K562 (cell line): ENCODE measurements at regions not wholly inside any gene's neighbourhood (a gene's known extent, or its start where the extent isn't known, plus 50 kb on each side); places are given as distances from the start of the nearest gene placed in this dataset.

Source experiments
- ATAC-seq: fragments of 200-7000 bp; cut with Tn5 transposase; 3 replicates; pipeline ENCODE4 v1.9.1; 2020; ENCODE audit warnings: moderate library complexity
- BruUV-seq: library from RNA; stranded (reverse); fragments of 400-500 nt; replicated peaks from 2 replicates; lab custom pipeline; 2021; lab: Mats Ljungman, UMichigan
- CTCF ChIA-PET: fragments of 300-600 bp; formaldehyde crosslinking; extraction: SDS; loops from one replicate; lab custom pipeline; 2021; ENCODE audit warnings: low intra/inter-chr PET ratio; lab: Yijun Ruan, JAX
- POLR2A ChIA-PET: fragments of 300-600, 350-650 bp; sonication (Branson Sonifier 250); formaldehyde crosslinking; extraction: SDS; loops from one replicate; lab custom pipeline; 2021; ENCODE audit warnings: antibody characterized with exemption, inconsistent platforms; lab: Yijun Ruan, JAX
- DNase-seq, 4 experiments: peaks; one replicate each; pipeline versions ENCODE4 v3.0.0 to v3.0.0-alpha.2; 2011 to 2018; ENCODE audit warnings: low spot score in 3 of 4, mixed read lengths in 3 of 4; ENCODE audit errors: extremely low read depth in 1 of 4
- FAIRE-seq: peaks from 2 replicates; lab custom pipeline; 2011; peaks lifted over from hg19 to GRCh38; lab: Jason Lieb, UNC
- H2AFZ ChIP-seq: 2 replicates; pipeline ENCODE4 v1.6.0; 2011; ENCODE audit warnings: low read depth, low read length, control low read depth, inconsistent platforms
- H3K27ac ChIP-seq: fragments of 200-600 bp; 3 replicates; pipeline ENCODE4 v1.8.0; 2011; ENCODE audit warnings: low read depth, mild to moderate bottlenecking, control low read depth, inconsistent platforms, low read length, moderate library complexity, mixed read lengths; ENCODE audit errors: extremely low read depth
- H3K27me3 ChIP-seq, 2 experiments: fragments of 300-600 bp in 1 of 2; 2 replicates in 1 of 2; 3 replicates in 1 of 2; pipeline versions ENCODE4 v1.6.0 to v1.8.0; 2011; ENCODE audit warnings: inconsistent platforms in 2 of 2, low read length in 2 of 2, mild to moderate bottlenecking in 1 of 2, mixed read lengths in 1 of 2, moderate library complexity in 1 of 2; ENCODE audit not compliant: control insufficient read depth in 2 of 2, insufficient read depth in 2 of 2
- H3K36me3 ChIP-seq: fragments of 300-600 bp; 3 replicates; pipeline ENCODE4 v1.8.0; 2011; ENCODE audit warnings: mild to moderate bottlenecking, low read length, inconsistent platforms; ENCODE audit not compliant: control insufficient read depth, insufficient read depth
- H3K4me1 ChIP-seq, 2 experiments: fragments of 200-600 bp in 1 of 2; replicated peaks in 1 of 2; 2 replicates in 1 of 2; 3 replicates in 1 of 2; pipeline versions ENCODE4 v1.5.1 to v1.8.0; 2011; ENCODE audit warnings: inconsistent platforms in 2 of 2, low read length in 2 of 2, mild to moderate bottlenecking in 1 of 2, mixed read lengths in 1 of 2, moderate library complexity in 1 of 2; ENCODE audit not compliant: control insufficient read depth in 2 of 2, insufficient read depth in 2 of 2
- H3K4me2 ChIP-seq: 2 replicates; pipeline ENCODE4 v1.6.1; 2011; ENCODE audit warnings: low read length, control low read depth, inconsistent platforms, mixed read lengths; ENCODE audit not compliant: insufficient read depth
- H3K4me3 ChIP-seq: fragments of 200-600 bp; sonication (generic), shearing (Covaris generic); 2 replicates; pipeline ENCODE4 v1.5.1; 2016; ENCODE audit warnings: control low read depth, inconsistent platforms
- H3K79me2 ChIP-seq: fragments of 200-600 bp; 3 replicates; pipeline ENCODE4 v1.8.0; 2011; ENCODE audit warnings: low read length, inconsistent platforms; ENCODE audit not compliant: control insufficient read depth, insufficient read depth
- H3K9ac ChIP-seq, 2 experiments: 2 replicates each; pipeline versions ENCODE4 v1.6.0 to v1.6.1; 2011; ENCODE audit warnings: low read depth in 2 of 2, low read length in 2 of 2, control low read depth in 1 of 2, inconsistent platforms in 1 of 2, mild to moderate bottlenecking in 1 of 2, mixed read lengths in 1 of 2; ENCODE audit not compliant: insufficient read depth in 1 of 2
- H3K9me1 ChIP-seq: one replicate; pipeline ENCODE4 v1.6.0; 2011; ENCODE audit warnings: inconsistent platforms, mild to moderate bottlenecking, low read length, moderate library complexity; ENCODE audit not compliant: control insufficient read depth, insufficient read depth
- H3K9me3 ChIP-seq: replicated peaks from 2 replicates; pipeline ENCODE4 v1.5.1; 2011; ENCODE audit warnings: low read depth, low read length, inconsistent platforms; ENCODE audit not compliant: control insufficient read depth, insufficient read depth
- H4K20me1 ChIP-seq: replicated peaks from 2 replicates; pipeline ENCODE4 v1.6.1; 2011; ENCODE audit warnings: low read length, inconsistent platforms, mixed read lengths; ENCODE audit not compliant: control insufficient read depth, insufficient read depth
- ARID1B ChIP-seq: fragments of 450-650 bp; IDR thresholded peaks from 2 replicates; pipeline ENCODE4 v1.6.1; 2016; ENCODE audit warnings: antibody characterized with exemption, mild to moderate bottlenecking, inconsistent platforms
- ARNT ChIP-seq, 2 experiments: fragments of 450-650 bp; IDR thresholded peaks; 2 replicates each; pipeline ENCODE4 v1.6.1; 2016; ENCODE audit warnings: mild to moderate bottlenecking in 1 of 2
- EP400 ChIP-seq: fragments of 450-650 bp; IDR thresholded peaks from 2 replicates; pipeline ENCODE4 v1.6.1; 2017; ENCODE audit warnings: antibody characterized with exemption, mild to moderate bottlenecking, moderate library complexity
- HDAC2 ChIP-seq: fragments of 450-650 bp; IDR thresholded peaks from 2 replicates; pipeline ENCODE4 v1.6.1; 2016; ENCODE audit warnings: mild to moderate bottlenecking
- LEF1 ChIP-seq: fragments of 450-650 bp; IDR thresholded peaks from 2 replicates; pipeline ENCODE4 v1.6.1; 2016; ENCODE audit warnings: mild to moderate bottlenecking
- NR1H2 ChIP-seq: sonication (generic); formaldehyde crosslinking; IDR thresholded peaks from 2 replicates; pipeline ENCODE4 v1.4.0; 2020; ENCODE audit warnings: mild to moderate bottlenecking, missing genetic modification reagents
- OTX1 ChIP-seq: fragments of 450-650 bp; formaldehyde crosslinking; IDR thresholded peaks from 2 replicates; pipeline ENCODE4 v1.4.0; 2022; ENCODE audit warnings: mild to moderate bottlenecking
- PML ChIP-seq: IDR thresholded peaks from 2 replicates; pipeline ENCODE4 v1.6.1; 2012; ENCODE audit warnings: low read length, inconsistent platforms
- POLR3A ChIP-seq: IDR thresholded peaks from 2 replicates; pipeline ENCODE4 v1.6.1; 2011; ENCODE audit warnings: borderline replicate concordance, mild to moderate bottlenecking, moderate library complexity; ENCODE audit not compliant: insufficient read length, insufficient read depth; ENCODE audit errors: extremely low read depth
- STAT5B ChIP-seq: fragments of 250-450 bp; sonication (Bioruptor Pico); IDR thresholded peaks from 2 replicates; pipeline ENCODE4 v1.8.0; 2021; ENCODE audit warnings: mild to moderate bottlenecking, inconsistent platforms
- ZBTB17 ChIP-seq: fragments of 450-650 bp; formaldehyde crosslinking; IDR thresholded peaks from 2 replicates; pipeline ENCODE4 v1.4.0; 2020; ENCODE audit warnings: mild to moderate bottlenecking
- ZNF445 ChIP-seq: fragments of 250-450 bp; sonication (Bioruptor Pico); IDR thresholded peaks from 2 replicates; pipeline ENCODE4 v1.4.0; 2020; ENCODE audit warnings: low read depth, mild to moderate bottlenecking, moderate library complexity
- ZSCAN32 ChIP-seq: fragments of 450-650 bp; formaldehyde crosslinking; IDR thresholded peaks from 2 replicates; pipeline ENCODE4 v1.4.0; 2020; ENCODE audit warnings: mild to moderate bottlenecking, moderate library complexity
- WGBS: fragments of 100-300 bp; shearing (Covaris generic); methylation state at CpG from one replicate; pipeline ENCODE4 v1.1.6; 2016; ENCODE audit warnings: low coverage, mixed read lengths; ENCODE audit not compliant: insufficient coverage; ENCODE audit errors: missing lambda C conversion rate; 5-methylcytosine and 5-hydroxymethylcytosine counted together
- in situ Hi-C: fragments of 300-500 bp; cut with MboI; formaldehyde crosslinking; loops from 4 replicates; pipeline ENCODE4 v1.15.0; 2018; ENCODE audit warnings: inconsistent platforms, mixed read lengths
- intact Hi-C: fragments of 100-400 bp; cut with micrococcal nuclease; formaldehyde crosslinking; loops from 2 replicates; pipeline ENCODE4 v1.14.2; 2022
- TF ChIP-seq, protein P1 (sequence below): conservative IDR thresholded peaks from 2 replicates; pipeline ENCODE4 v1.6.1; 2011; ENCODE audit warnings: low read depth, mild to moderate bottlenecking, low read length; ENCODE audit not compliant: control insufficient read depth

GRCh38 chr7:46028246-46028645, 107.2 kb upstream of the IGFBP3 start:
- WGBS, result 0% methylated on average over 1 of the region's 1 CpG
- no TSS peak for BruUV-seq

More at GRCh38 chr7:46028246-46028645, 107.2 kb upstream of the IGFBP3 start:
- Histone ChIP-seq H3K4me1 (no peaks in the 10 kb centered on the region), H4K20me1 (no peaks in the 10 kb centered on the region), H3K4me3 (no peak overlapping the region), H3K27me3 (no peaks in the 10 kb centered on the region), H3K79me2 (no peaks in the 10 kb centered on the region), H3K9me3 (no peaks in the 10 kb centered on the region), H3K9me1 (no peaks in the 10 kb centered on the region), H3K36me3 (no peaks in the 10 kb centered on the region), H3K9ac (no peak overlapping the region), H3K4me2 (no peak overlapping the region), H3K27ac (no peak overlapping the region), H2AFZ (no peak overlapping the region)
- FAIRE-seq (no peak), ATAC-seq (no peak), DNase-seq (no peak)
- ChIA-PET POLR2A (no interaction called here), CTCF (no interaction called here)
- in situ Hi-C loops (no loop called here), intact Hi-C loops (no loop called here)
- no peak for TF ChIP-seq ZSCAN32 (CRISPR knock-in tag)
- no peak for TF ChIP-seq LEF1
- no peak for TF ChIP-seq STAT5B (CRISPR knock-in tag)
- TF ChIP-seq, protein P1, sequence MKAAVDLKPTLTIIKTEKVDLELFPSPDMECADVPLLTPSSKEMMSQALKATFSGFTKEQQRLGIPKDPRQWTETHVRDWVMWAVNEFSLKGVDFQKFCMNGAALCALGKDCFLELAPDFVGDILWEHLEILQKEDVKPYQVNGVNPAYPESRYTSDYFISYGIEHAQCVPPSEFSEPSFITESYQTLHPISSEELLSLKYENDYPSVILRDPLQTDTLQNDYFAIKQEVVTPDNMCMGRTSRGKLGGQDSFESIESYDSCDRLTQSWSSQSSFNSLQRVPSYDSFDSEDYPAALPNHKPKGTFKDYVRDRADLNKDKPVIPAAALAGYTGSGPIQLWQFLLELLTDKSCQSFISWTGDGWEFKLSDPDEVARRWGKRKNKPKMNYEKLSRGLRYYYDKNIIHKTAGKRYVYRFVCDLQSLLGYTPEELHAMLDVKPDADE, result no peak
- TF ChIP-seq ZNF445, result no peak
- TF ChIP-seq ZBTB17, result no peak
- no peak for TF ChIP-seq OTX1 (CRISPR knock-in tag)
- no peak for TF ChIP-seq POLR3A
- no peak for TF ChIP-seq ARID1B
- TF ChIP-seq ARNT (IDR thresholded peaks at IDR 0.05), result no peak
- no peak for TF ChIP-seq HDAC2
- TF ChIP-seq NR1H2, result no peak
- TF ChIP-seq EP400, result no peak
- TF ChIP-seq PML, result no peak
